HG02623 (cell line): ENCODE measurements at regions not wholly inside any gene's neighbourhood (a gene's known extent, or its start where the extent isn't known, plus 50 kb on each side); places are given as distances from the start of the nearest gene placed in this dataset.
"Not testable (repeated sequence)": the region's sequence is repeated elsewhere in the genome, so short reads cannot be mapped to it uniquely, and the experiment has no call there.

ENCODE experiments used
- ATAC-seq: cut with Tn5 transposase; IDR thresholded peaks from one replicate; pipeline ENCODE4 v1.9.1; 2021; ENCODE audit warnings: moderate library complexity; ENCODE audit not compliant: unreplicated experiment

- ATAC-seq, result peak; percentile 93
Measured at GRCh38 chrX:109782994-109783700, 50.1 kb upstream of the ACSL4 start.

DNA sequence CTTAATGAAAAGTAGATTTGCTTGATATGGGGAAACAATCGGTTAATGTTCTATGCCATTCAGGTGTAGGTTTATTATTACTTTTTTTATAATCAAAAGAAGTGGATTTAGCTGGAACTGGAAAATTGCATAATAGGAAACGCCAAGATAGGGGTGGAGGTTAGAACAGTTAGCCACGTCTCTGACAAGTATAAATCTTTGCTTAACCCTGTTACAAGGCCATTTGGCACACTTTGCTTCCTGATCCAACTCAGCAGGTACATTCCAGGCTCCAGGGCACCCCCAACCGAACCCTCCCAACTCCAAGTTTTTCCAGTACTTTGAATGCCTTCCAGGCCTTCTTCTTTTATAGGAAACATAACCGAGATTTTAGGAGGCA is 50.6 kb upstream of the ACSL4 start:
- no peak for ATAC-seq

DNA sequence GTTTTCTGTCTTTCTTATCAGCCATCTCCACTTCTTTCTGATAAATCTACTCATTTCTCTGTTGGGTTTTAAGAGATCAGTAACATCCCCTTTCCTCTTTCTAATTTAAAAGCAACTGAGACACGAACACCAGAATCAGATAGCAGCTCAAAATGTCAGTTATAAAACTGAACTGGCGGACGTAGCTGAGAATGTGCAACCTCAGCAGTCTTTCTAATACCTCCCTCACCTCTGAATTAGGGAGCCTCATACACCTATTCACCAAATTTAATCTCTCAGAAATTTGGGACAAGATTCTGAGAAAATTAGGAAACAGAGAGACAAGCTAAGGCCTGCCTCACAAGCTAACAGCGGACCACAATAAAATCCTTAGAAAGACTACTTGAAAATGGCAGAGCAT is 52.0 kb upstream of the ACSL4 start:
- ATAC-seq, result no peak

DNA sequence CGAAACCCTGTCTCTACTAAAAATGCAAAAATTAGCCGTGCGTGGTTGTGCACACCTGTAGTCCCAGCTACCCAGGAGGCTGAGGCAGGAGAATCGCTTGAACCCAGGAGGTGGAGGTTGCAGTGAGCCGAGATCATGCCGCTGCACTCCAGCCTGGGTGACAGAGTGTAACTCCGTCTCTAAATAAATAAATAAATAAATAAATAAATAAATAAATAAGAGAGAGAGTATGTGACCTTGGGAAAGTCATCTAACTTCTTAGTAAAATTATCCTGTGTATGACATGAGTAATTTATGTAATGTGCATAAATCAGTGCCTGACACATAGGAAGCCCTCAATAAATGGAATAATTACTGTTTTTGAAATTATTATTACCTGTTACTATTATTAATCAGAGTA is 57.5 kb upstream of the ACSL4 start:
- ATAC-seq, result not testable (repeated sequence)

GRCh38 chrX:109793191-109793590 is 60.1 kb upstream of the ACSL4 start:
- no peak for ATAC-seq

DNA sequence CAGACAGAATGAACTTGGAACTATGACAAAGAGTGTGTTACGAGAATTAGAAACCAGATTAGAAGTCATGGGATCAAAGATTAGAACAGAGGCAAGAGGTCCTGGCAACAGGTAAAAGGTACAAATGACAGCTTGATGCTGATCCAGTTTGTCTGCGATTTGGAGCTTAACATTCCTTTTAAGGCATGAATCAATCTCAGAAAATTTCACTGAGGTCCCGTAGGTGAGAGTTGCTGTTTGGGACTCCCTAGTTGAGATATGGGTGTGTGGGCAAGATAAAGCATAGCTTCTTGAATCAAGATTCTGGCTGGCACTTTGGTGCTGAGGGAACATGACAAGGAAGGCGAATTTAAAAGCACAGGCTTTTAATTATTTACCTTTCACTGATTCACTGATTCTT is 62.6 kb upstream of the ACSL4 start:
- no peak for ATAC-seq

DNA sequence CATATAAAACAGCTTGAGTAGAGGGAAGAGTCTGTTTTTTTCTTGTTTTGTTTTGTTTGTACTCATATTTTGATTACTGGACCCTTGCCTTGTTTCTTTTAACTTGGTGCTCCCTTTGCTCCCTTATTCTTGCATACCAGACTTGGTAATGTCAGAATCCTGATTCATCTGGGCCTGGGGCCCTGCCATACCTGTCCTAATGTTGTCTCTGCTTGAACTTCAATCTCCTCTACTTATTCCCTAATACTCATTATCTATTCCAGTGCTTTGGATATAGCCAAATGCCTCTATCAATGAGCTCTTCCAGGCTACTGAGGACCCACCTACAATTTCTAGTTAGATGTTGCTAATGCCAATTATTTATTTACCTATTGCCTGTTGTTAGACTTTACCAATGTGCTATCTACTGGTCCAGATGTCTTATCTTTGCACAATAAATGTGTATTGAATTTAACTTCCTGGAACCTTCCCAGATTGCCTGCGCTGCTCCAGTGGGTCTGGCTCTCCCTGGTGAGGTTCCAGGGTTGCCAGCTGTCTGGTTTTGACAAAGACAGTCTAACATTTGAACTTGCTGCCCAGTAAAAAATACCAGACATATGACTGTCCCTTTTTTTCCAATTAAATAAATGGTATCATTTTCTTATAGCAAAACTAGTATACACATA is 64.4 kb upstream of the ACSL4 start:
- no peak for ATAC-seq

DNA sequence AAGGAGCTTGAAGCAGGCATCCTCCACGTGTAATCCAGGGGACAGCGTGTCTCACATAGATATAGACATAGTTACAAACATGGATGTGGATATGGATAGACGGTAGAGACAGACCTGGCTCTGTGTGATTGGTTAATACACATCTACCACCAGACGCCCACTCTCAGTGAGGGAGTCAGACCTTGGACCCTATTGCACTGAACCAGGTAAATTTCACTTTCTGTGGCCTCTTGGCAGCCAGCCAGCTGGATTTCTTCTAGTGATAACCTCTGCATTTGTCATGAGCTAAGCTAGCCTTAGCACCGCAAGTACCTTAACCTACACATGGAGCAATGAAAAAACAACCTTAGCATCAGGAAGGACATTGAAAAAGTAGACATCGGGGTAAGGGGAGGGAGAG is 79.2 kb upstream of the ACSL4 start:
- no peak for ATAC-seq

DNA sequence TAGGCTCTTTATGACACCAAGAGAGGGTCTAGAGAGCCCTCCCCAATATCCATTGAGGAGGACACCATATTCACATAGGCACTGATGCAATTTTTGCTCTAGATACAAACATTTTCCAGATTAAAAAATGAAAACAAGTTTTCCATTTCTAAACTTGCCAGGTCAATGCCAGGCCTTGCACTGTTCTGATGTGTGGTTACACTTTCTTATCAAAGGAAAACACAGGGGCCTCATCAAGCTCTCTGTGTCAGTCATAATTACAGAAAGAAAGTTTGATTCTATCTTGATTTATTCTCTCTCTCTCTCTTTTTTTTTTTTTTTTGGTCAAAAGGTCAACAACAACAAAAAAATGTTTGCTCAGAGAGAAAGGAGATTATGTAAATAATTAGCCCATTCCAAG is 80.2 kb upstream of the ACSL4 start:
- ATAC-seq, result no peak

DNA sequence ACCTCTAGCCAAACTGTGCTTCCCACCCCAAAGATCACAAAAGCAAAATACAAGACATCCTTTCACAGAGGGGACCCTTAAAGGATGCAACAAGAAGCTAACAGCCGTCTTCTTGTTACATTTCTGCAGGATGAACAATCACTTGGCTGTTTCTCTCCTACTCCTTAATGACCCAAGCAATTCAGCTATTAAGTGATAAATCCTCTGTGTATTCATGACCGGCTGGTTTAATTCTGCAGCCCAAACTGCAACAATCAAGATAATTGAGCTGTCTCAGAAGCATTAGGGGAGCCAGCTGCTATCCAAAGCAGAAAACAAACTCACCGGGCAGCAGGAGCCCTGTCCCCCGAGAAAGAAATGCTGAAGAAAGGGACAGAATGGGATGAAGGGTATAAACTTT is 85.9 kb upstream of the ACSL4 start:
- no peak for ATAC-seq

DNA sequence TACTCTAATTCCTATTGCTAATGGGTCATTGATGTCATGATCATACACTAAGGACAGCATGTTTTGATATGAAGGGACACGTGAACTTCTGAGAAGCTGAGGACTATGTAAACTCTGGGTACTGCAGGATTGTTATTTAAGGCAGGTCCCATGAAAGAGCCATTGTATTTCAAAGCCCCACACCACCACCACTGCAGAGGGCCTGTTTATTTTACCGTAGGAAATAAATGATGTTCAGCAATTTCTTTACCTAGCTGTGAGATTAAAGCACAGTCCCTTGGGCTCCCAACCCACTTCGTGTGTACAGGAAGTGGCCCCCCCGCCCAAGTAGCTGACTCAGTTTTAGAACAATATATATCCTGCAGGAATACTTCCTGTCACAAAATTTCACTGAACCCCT is 89.8 kb upstream of the ACSL4 start:
- ATAC-seq, result no peak

DNA sequence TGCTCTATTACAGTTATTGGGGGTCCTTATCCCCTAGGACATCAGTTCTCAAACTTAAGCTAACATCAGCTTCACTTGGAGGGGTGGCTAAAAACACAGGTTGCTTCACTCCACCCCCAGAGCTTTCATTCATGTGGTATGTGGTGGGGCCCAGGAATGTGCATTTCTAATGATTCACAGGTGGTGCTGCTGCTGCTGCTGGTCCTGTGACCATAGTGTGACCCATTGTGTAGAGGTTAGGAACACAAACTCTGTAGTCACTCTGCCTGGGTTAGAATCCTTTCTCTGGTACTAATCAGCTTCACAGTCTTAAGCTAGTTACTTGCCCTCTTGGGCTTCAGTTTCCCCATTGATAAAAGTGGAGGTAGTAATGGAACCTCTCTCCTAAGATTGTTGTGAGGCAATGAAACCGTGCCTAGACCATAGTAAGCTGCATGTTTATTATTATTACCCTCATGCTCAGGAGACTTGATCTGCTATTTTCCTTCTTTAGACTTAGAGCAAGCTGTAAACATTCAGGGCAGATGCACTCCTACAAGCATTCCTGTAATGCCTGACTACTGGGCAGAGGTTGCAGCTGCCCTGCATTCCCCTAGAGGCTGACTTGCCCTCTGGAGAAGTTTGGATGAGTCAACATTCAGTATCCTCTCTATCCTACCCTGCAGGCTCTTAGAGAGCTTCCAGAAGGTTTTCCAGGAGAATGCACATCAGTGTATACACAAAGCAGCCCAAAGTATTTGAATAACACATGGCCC is 94.1 kb upstream of the ACSL4 start:
- ATAC-seq, result no peak

- no peak for ATAC-seq
Measured at GRCh38 chrX:109827772-109828171, 94.7 kb upstream of the ACSL4 start.

DNA sequence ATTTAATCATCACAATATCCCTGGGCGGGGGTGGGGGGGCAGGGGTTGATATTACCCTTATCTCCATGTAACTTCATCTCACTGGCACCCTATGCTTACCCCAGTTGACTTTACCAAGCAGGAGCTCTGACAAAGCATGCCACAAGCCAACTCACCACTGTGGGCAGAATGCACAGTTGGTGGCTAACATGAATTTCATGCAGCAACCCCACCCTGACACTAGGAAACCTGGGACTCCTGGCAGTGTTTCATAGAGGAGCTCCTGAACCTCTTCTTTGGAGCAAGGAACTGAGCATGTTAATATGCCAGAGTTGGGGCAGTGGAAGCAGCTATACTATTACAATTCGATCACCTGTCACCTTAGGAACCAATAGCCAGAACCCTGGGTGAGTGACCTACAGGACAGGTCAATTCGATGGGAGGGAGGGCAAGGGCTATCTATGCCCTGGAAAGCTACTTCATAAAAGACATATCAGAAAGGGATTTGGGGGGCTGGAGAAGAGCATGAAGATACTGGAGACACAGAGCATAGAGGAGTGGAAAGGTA is 97.2 kb upstream of the ACSL4 start:
- ATAC-seq, result peak; percentile 27

DNA sequence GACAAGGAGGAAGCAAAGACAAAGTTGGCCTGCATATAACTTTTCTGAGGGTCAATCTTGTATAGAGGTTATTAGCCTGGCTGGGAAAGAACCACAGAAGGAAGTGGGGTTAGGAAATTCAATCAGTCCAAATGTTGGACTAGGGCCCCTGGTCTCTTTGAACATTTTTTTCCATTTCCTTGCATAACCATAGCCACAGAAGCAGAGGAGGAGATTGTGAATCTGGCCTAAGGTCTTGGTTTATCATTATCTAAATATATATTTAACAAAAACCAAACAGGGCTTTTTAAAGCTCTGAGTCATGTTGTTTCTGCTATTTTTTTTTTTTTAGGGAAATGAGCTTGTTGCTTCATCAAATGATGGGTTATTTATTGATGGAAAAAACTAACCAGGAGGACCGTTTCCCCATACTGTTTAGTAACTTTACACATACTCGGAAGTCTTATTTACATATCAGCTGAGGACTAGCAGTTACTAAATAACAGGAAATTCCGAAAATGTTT is 97.7 kb upstream of the ACSL4 start:
- peak; percentile 55 for ATAC-seq

GRCh38 chrX:109831326-109831985 is 98.4 kb upstream of the ACSL4 start:
- no peak for ATAC-seq

DNA sequence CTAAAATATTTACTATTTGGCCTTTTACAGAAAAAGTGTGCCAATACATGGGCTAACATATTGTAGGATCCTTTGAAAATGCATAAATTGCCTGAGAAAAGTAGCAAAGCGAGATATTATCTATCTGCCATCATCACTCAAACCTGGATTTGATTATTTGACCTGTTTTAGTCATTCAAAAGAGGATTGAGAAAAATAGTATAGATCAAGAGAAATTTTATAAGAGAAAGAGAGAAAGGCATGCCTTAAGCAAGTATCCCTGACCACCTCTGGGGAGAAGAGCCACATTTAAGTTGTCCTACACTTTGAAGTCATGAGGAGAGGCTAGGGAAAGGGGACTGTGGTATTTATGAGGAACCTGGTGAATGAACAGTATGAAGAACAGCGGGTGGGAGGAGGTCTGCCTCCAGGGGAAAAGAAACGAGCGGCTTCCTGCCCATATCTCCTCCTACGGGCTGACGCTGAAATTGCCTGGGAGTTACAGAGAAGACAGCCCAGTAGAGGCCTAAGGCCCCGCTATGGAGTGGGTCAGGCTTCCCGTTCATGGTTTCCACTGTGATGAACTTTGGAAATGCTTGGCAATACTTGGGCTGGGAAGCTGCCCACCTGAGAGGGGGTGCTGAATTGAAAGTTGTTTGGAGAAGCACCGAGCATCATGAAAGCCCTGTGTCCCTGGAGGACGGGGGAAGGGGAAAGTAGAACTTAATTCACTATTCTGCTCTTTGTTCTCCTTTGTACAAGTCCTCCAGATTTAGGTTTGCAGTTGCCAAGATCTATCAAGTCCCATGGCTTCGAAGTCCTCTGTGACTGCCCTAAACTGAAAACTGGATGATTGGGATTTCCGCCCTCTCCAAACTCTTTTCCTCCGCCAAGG is 106.9 kb upstream of the ACSL4 start:
- ATAC-seq, result no peak

GRCh38 chrX:109840585-109840984 is 107.5 kb upstream of the ACSL4 start:
- ATAC-seq, result no peak

- ATAC-seq, result no peak
Measured at GRCh38 chrX:109841257-109841656, 108.2 kb upstream of the ACSL4 start.
